ENCODE measurements at regions not wholly inside any gene's neighbourhood (a gene's known extent, or its start where the extent isn't known, plus 50 kb on each side); places are given as distances from the start of the nearest gene placed in this dataset.
"Not testable (repeated sequence)": the region's sequence is repeated elsewhere in the genome, so short reads cannot be mapped to it uniquely, and the experiment has no call there.

GRCh38 chr3:110521019-110521418 lies 550.6 kb upstream of the NECTIN3 start:
- peak; percentile 84 to 88 for DNase-seq
- TF ChIP-seq GATA1 (IDR thresholded peaks at IDR 0.05; ENCODE audit: low read depth, low read length) (no peak), POLR2A (IDR thresholded peaks at IDR 0.05; ENCODE audit: low read length) (no peak)

- DNase-seq = not testable (repeated sequence)
Observed at GRCh38 chr3:110525558-110526064, 546.0 kb upstream of the NECTIN3 start.

GRCh38 chr3:110526777-110527727 lies 544.6 kb upstream of the NECTIN3 start:
- no peak for TF ChIP-seq POLR2A (IDR thresholded peaks at IDR 0.05; ENCODE audit: low read length)
- DNase-seq = peak in 1 of 2 experiments; percentile 29

GRCh38 chr3:110528305-110529121 lies 543.1 kb upstream of the NECTIN3 start:
- TF ChIP-seq POLR2A (IDR thresholded peaks at IDR 0.05; ENCODE audit: low read length) (no peak), GATA1 (IDR thresholded peaks at IDR 0.05; ENCODE audit: low read depth, low read length) (no peak)
- DNase-seq = peak; percentile 30 to 35

GRCh38 chr3:110530902-110531301 lies 540.7 kb upstream of the NECTIN3 start:
- DNase-seq = peak in 1 of 2 experiments; percentile 3
- TF ChIP-seq POLR2A (IDR thresholded peaks at IDR 0.05; ENCODE audit: low read length) (no peak), GATA1 (IDR thresholded peaks at IDR 0.05; ENCODE audit: low read depth, low read length) (no peak)

- no peak for DNase-seq
- TF ChIP-seq POLR2A (IDR thresholded peaks at IDR 0.05; ENCODE audit: low read length) (no peak), GATA1 (IDR thresholded peaks at IDR 0.05; ENCODE audit: low read depth, low read length) (no peak)
Observed at GRCh38 chr3:110533089-110533488, 538.5 kb upstream of the NECTIN3 start.

- no peak for TF ChIP-seq GATA1 (IDR thresholded peaks at IDR 0.05; ENCODE audit: low read depth, low read length)
- TF ChIP-seq POLR2A (IDR thresholded peaks at IDR 0.05; ENCODE audit: low read length) = no peak
- no peak for DNase-seq
Observed at GRCh38 chr3:110542552-110543150, 529.0 kb upstream of the NECTIN3 start.

GRCh38 chr3:110544730-110545129 lies 526.9 kb upstream of the NECTIN3 start:
- no peak for DNase-seq

GRCh38 chr3:110550511-110550910 lies 521.1 kb upstream of the NECTIN3 start:
- TF ChIP-seq POLR2A (IDR thresholded peaks at IDR 0.05; ENCODE audit: low read length) = no peak
- no peak for TF ChIP-seq GATA1 (IDR thresholded peaks at IDR 0.05; ENCODE audit: low read depth, low read length)

More at GRCh38 chr3:110544730-110545129, 526.9 kb upstream of the NECTIN3 start:
- TF ChIP-seq POLR2A (IDR thresholded peaks at IDR 0.05; ENCODE audit: low read length) = no peak
- no peak for TF ChIP-seq GATA1 (IDR thresholded peaks at IDR 0.05; ENCODE audit: low read depth, low read length)

GRCh38 chr3:110562621-110563020 lies 509.0 kb upstream of the NECTIN3 start:
- DNase-seq = no peak
- no peak for TF ChIP-seq POLR2A (IDR thresholded peaks at IDR 0.05; ENCODE audit: low read length)
- TF ChIP-seq GATA1 (IDR thresholded peaks at IDR 0.05; ENCODE audit: low read depth, low read length) = no peak

More at GRCh38 chr3:110550511-110550910, 521.1 kb upstream of the NECTIN3 start:
- peak; percentile 4 to 41 for DNase-seq

- no peak for DNase-seq
- TF ChIP-seq POLR2A (IDR thresholded peaks at IDR 0.05; ENCODE audit: low read length) (no peak), GATA1 (IDR thresholded peaks at IDR 0.05; ENCODE audit: low read depth, low read length) (no peak)
Observed at GRCh38 chr3:110564674-110565073, 506.9 kb upstream of the NECTIN3 start.

GRCh38 chr3:110567029-110567428 lies 504.6 kb upstream of the NECTIN3 start:
- no peak for DNase-seq
- no peak for TF ChIP-seq GATA1 (IDR thresholded peaks at IDR 0.05; ENCODE audit: low read depth, low read length)

GRCh38 chr3:110568246-110568645 lies 503.4 kb upstream of the NECTIN3 start:
- no peak for DNase-seq
- TF ChIP-seq GATA1 (IDR thresholded peaks at IDR 0.05; ENCODE audit: low read depth, low read length) = no peak
- TF ChIP-seq POLR2A (IDR thresholded peaks at IDR 0.05; ENCODE audit: low read length) = no peak

GRCh38 chr3:110569073-110569472 lies 502.5 kb upstream of the NECTIN3 start:
- TF ChIP-seq POLR2A (IDR thresholded peaks at IDR 0.05; ENCODE audit: low read length) (no peak), GATA1 (IDR thresholded peaks at IDR 0.05; ENCODE audit: low read depth, low read length) (no peak)
- DNase-seq = no peak

Data from erythroblast (primary cell).